Adrenal gland (tissue), 9 donors: ENCODE measurements at regions not wholly inside any gene's neighbourhood (a gene's known extent, or its start where the extent isn't known, plus 50 kb on each side); places are given as distances from the start of the nearest gene placed in this dataset.

Experiments used
- DNase-seq, 7 donors: peaks; one replicate each; pipeline ENCODE4 v3.0.0-alpha.2; 2019 to 2020
- H3K27ac ChIP-seq, 5 donors: fragments of 200-600 bp; sonication (generic) in 4 of 5; 1 replicate in 3 of 5; 2 replicates in 2 of 5; pipeline versions ENCODE4 v1.5.1 to v1.8.0; 2016 to 2020; ENCODE audit warnings: mild to moderate bottlenecking in 1 of 5
- H3K27me3 ChIP-seq: fragments of 200-600 bp; 2 replicates; pipeline ENCODE4 v1.8.0; 2021
- H3K36me3 ChIP-seq, 2 donors: fragments of 200-600 bp; replicated peaks in 1 of 2; 1 replicate in 1 of 2; 2 replicates in 1 of 2; pipeline versions ENCODE4 v1.5.1 to v1.8.0; 2018 to 2022
- H3K4me1 ChIP-seq, 2 donors: fragments of 200-600 bp; replicated peaks in 1 of 2; 1 replicate in 1 of 2; 2 replicates in 1 of 2; pipeline versions ENCODE4 v1.5.1 to v1.8.0; 2018 to 2021
- H3K4me3 ChIP-seq, 4 donors: fragments of 200-600 bp; sonication (generic) in 3 of 4; one replicate each; pipeline ENCODE4 v1.5.1; 2016 to 2018
- H3K9me3 ChIP-seq, 3 donors: fragments of 200-600 bp; sonication (generic) in 1 of 3; replicated peaks in 1 of 3; 1 replicate in 2 of 3; 2 replicates in 1 of 3; pipeline versions ENCODE4 v1.5.1 to v1.8.0; 2016 to 2021
- POLR2A ChIP-seq, 2 donors: fragments of 450-650 bp; IDR thresholded peaks; one replicate each; pipeline ENCODE4 v1.6.1; 2017; ENCODE audit warnings: antibody characterized with exemption in 2 of 2, mild to moderate bottlenecking in 2 of 2, moderate library complexity in 1 of 2
- WGBS, 4 donors: extraction: QIAGEN DNeasy Blood & Tissue Kit in 2 of 4; methylation state at CpG; one replicate each; pipeline versions ENCODE4 v1.1.5 to v1.1.7; 2013 to 2017; 5-methylcytosine and 5-hydroxymethylcytosine counted together
- intact Hi-C, 2 donors: fragments of 100-400 bp; cut with DNase I; formaldehyde crosslinking; loops; one replicate each; pipeline versions ENCODE4 v1.14.1 to v1.15.0; 2022 to 2023
- TF ChIP-seq, protein P1 (sequence below), 6 experiments: fragments of 450-650 bp in 4 of 6; fragments of 200-600 bp in 2 of 6; sonication (generic) in 1 of 6; IDR thresholded peaks; 1 replicate in 5 of 6; 2 replicates in 1 of 6; pipeline versions ENCODE4 v1.5.1 to v1.8.0; 2016 to 2021; ENCODE audit warnings: antibody characterized with exemption in 6 of 6, mild to moderate bottlenecking in 2 of 6, moderate library complexity in 1 of 6
- donor health status: healthy with polysubstance abuse.
- donor health status: Bipolar disorder and iron deficiency.
- donor health status: DM: yes; HTN: yes; CAD: no.
- donor health status: DM: no; HTN: no; CAD: no.
- donor health status: DM: no; HTN: no; CAD: no.

DNA sequence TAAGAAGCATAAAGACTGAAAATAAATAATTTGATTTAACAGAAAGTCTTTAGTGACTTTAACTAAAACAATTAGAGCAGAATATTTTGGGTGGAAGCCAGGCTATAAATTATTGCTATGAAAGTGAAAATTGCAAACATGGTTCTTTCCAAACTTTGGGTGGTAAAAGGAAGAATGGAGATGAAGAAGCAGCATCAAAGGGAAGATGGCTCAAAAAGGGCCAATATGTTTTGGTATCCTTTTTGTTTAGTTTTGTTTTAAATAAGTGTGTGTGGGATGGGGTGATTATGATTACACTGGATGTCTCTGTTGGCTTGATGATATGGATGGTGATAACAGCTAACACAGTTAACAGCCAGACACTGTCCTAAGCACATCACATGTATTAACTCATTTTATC, 153.7 kb downstream of the CYB561 start:
- no peak for DNase-seq
- no peak overlapping the region for H3K4me3 ChIP-seq
- no peaks in the 10 kb centered on the region for H3K4me1 ChIP-seq
- TF ChIP-seq, protein P1, sequence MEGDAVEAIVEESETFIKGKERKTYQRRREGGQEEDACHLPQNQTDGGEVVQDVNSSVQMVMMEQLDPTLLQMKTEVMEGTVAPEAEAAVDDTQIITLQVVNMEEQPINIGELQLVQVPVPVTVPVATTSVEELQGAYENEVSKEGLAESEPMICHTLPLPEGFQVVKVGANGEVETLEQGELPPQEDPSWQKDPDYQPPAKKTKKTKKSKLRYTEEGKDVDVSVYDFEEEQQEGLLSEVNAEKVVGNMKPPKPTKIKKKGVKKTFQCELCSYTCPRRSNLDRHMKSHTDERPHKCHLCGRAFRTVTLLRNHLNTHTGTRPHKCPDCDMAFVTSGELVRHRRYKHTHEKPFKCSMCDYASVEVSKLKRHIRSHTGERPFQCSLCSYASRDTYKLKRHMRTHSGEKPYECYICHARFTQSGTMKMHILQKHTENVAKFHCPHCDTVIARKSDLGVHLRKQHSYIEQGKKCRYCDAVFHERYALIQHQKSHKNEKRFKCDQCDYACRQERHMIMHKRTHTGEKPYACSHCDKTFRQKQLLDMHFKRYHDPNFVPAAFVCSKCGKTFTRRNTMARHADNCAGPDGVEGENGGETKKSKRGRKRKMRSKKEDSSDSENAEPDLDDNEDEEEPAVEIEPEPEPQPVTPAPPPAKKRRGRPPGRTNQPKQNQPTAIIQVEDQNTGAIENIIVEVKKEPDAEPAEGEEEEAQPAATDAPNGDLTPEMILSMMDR (IDR thresholded peaks at IDR 0.05), result no peak
- TF ChIP-seq POLR2A (IDR thresholded peaks at IDR 0.05), result no peak
- H3K36me3 ChIP-seq, result no peaks in the 10 kb centered on the region
- no peak overlapping the region for H3K27ac ChIP-seq
- no peaks in the 10 kb centered on the region for H3K27me3 ChIP-seq
- peaks cover 0 to 7% (median 0%) of the 10 kb centered on the region in 3 donors for H3K9me3 ChIP-seq
- intact Hi-C loops, result no loop called here

DNA sequence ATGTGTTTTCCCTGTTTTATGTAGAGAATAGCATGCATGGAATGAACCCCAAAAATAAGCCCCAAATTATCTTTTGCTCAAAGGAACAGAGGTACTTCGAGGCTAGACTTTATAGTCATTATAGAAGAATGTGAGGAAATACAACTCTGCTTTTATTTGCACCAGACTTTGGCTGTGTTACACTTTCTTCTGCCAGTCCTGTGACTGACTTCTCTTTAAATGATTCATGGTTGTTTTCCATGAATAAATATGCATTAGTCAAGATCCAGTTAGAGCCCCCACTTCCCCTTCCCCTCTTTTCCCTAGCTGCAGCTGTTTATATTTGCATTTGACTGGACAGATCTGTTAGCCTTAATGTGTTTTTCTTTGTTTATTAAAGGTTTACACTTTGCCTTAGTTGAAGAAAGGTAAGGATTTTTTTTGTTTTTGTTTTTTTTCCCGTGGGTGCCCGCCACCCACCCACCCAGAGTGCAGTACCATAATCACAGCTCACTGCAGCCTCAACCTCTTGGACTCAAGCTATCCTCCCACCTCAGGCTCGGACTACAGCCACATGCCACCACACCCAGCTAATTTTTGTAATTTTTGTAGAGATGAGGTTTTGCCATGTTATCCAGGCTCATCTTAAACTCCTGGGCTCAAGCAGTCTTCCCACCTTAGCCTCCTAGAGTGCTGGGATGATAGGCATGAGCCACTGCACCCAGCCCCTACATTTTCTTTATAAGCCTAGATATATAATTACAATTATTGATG, 152.6 kb downstream of the CYB561 start:
- DNase-seq, result no peak
- Histone ChIP-seq H3K9me3 (peaks cover 0 to 7% (median 0%) of the 10 kb centered on the region in 3 donors), H3K4me3 (no peak overlapping the region), H3K4me1 (no peaks in the 10 kb centered on the region), H3K27ac (no peak overlapping the region), H3K27me3 (no peaks in the 10 kb centered on the region), H3K36me3 (no peaks in the 10 kb centered on the region)
- intact Hi-C loops, result no loop called here
- WGBS, 4 donors, result 75 to 85% (median 81%) methylated on average over 4 of the region's 4 CpGs
- TF ChIP-seq POLR2A (IDR thresholded peaks at IDR 0.05), result no peak
- TF ChIP-seq, protein P1 (IDR thresholded peaks at IDR 0.05), result no peak

DNA sequence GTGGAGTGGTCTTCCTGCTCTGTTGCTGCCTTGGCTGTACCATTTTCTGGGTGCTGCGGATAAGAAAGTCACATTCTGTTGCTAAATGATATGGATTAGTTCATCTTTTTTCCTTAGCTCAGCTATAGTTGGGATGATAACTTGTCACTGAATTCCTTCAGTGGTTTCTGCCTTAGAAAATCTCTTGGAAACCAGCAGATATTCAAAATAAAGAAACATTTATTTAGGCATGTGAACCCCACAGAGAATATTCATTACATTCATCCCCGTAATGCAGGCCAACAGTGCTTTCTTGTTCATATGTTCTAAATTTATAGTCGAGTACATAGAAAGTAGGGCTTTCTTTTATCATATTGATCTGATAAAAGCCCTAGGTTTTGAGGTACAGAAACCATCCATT, 151.3 kb downstream of the CYB561 start:
- peaks cover 0 to 7% (median 0%) of the 10 kb centered on the region in 3 donors for H3K9me3 ChIP-seq
- TF ChIP-seq, protein P1 (IDR thresholded peaks at IDR 0.05), result no peak
- no peak for TF ChIP-seq POLR2A (IDR thresholded peaks at IDR 0.05)
- no peak for DNase-seq
- no peak overlapping the region for H3K27ac ChIP-seq
- H3K36me3 ChIP-seq, result no peaks in the 10 kb centered on the region
- no peaks in the 10 kb centered on the region for H3K4me1 ChIP-seq
- H3K27me3 ChIP-seq, result no peaks in the 10 kb centered on the region
- intact Hi-C loops, result no loop called here
- no peak overlapping the region for H3K4me3 ChIP-seq
- 86 to 95% (median 89%) methylated on average over 3 of the region's 3 CpGs for WGBS, 4 donors

DNA sequence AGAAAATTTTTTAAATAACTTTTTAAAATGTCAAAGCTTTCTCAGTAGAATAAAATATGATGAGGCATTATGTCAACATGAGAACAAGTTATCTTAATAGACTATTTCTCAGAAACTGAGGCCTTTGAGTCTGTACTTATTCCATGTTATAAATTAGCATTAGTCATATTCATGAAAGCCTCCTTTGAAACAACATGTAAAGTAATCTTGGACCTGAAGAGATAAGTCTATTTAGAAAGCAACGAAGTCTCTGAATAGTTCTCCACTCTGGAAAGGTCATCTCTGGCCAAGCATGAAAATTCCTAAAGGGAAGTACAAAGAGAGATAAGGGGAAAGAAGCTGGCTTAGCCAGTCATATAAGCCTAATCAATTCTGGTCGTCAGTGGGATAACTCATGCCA, 150.8 kb downstream of the CYB561 start:
- no peak overlapping the region for H3K27ac ChIP-seq
- intact Hi-C loops, result no loop called here
- WGBS, 4 donors, result 40 to 52% (median 47%) methylated on average over 2 of the region's 2 CpGs

More for the DNA sequence above, 150.8 kb downstream of the CYB561 start:
- H3K9me3 ChIP-seq, result peaks cover 0 to 7% (median 0%) of the 10 kb centered on the region in 3 donors
- no peak for DNase-seq
- H3K4me3 ChIP-seq, result no peak overlapping the region
- TF ChIP-seq, protein P1 (IDR thresholded peaks at IDR 0.05), result no peak
- TF ChIP-seq POLR2A (IDR thresholded peaks at IDR 0.05), result no peak
- no peaks in the 10 kb centered on the region for H3K27me3 ChIP-seq
- no peaks in the 10 kb centered on the region for H3K36me3 ChIP-seq
- H3K4me1 ChIP-seq, result no peaks in the 10 kb centered on the region
